Activated T-helper 2 cell treated with anti-CD3 and anti-CD28 coated beads, Interferon-gamma antibody, Interleukin-2, Interleukin-4, amounts not matched to agents 10 μg/mL and 5 μg/mL and 100 μg/mL, durations not matched to agents 14 hours and 24 hours and 36 hours (primary cell): ENCODE measurements at regions not wholly inside any gene's neighbourhood (a gene's known extent, or its start where the extent isn't known, plus 50 kb on each side); places are given as distances from the start of the nearest gene placed in this dataset.

Experiments used
- DNase-seq: peaks from one replicate; pipeline ENCODE4 v3.0.0; 2021; ENCODE audit warnings: low spot score
- H3K27ac Mint-ChIP-seq: one replicate; pipeline ENCODE4 v1.8.0; 2021; ENCODE audit warnings: mixed read lengths
- H3K27me3 Mint-ChIP-seq: one replicate; pipeline ENCODE4 v1.8.0; 2021; ENCODE audit warnings: low read depth, mixed read lengths
- H3K36me3 Mint-ChIP-seq: one replicate; pipeline ENCODE4 v1.8.0; 2021; ENCODE audit warnings: low read depth, mixed read lengths
- H3K4me1 Mint-ChIP-seq: one replicate; pipeline ENCODE4 v1.8.0; 2021; ENCODE audit warnings: low read depth, mixed read lengths
- H3K4me3 Mint-ChIP-seq: one replicate; pipeline ENCODE4 v1.8.0; 2021; ENCODE audit warnings: low read depth, mild to moderate bottlenecking, moderate library complexity, mixed read lengths
- H3K9me3 Mint-ChIP-seq: one replicate; pipeline ENCODE4 v1.8.0; 2021; ENCODE audit warnings: mixed read lengths
- intact Hi-C: fragments of 100-400 bp; cut with micrococcal nuclease; formaldehyde crosslinking; loops from one replicate; pipeline ENCODE4 v1.15.1; 2023

GRCh38 chr16:17526956-17527937 is 56.5 kb upstream of the XYLT1 start:
- no peak overlapping the region for H3K4me3 Mint-ChIP-seq
- H3K27me3 Mint-ChIP-seq: peaks cover 4% of the 10 kb centered on the region
- H3K4me1 Mint-ChIP-seq: peaks cover 16% of the 10 kb centered on the region
- H3K9me3 Mint-ChIP-seq: no peaks in the 10 kb centered on the region
- intact Hi-C loops: no loop called here
- H3K27ac Mint-ChIP-seq: no peak overlapping the region
- no peak for DNase-seq
- no peaks in the 10 kb centered on the region for H3K36me3 Mint-ChIP-seq

- intact Hi-C loops: no loop called here
These were observed 53.9 kb upstream of the XYLT1 start for GRCh38 chr16:17524656-17525055.

GRCh38 chr16:17520561-17520960 is 49.8 kb upstream of the XYLT1 start:
- no peak for DNase-seq
- Mint-ChIP-seq H3K9me3 (no peaks in the 10 kb centered on the region), H3K27me3 (peaks cover 35% of the 10 kb centered on the region), H3K27ac (no peak overlapping the region), H3K4me3 (no peak overlapping the region), H3K36me3 (no peaks in the 10 kb centered on the region), H3K4me1 (no peaks in the 10 kb centered on the region)
- intact Hi-C loops: no loop called here

More at GRCh38 chr16:17524656-17525055, 53.9 kb upstream of the XYLT1 start:
- no peaks in the 10 kb centered on the region for H3K36me3 Mint-ChIP-seq
- H3K9me3 Mint-ChIP-seq: no peaks in the 10 kb centered on the region
- peaks cover 23% of the 10 kb centered on the region for H3K27me3 Mint-ChIP-seq
- peaks cover 7% of the 10 kb centered on the region for H3K4me1 Mint-ChIP-seq
- H3K27ac Mint-ChIP-seq: no peak overlapping the region
- no peak for DNase-seq
- H3K4me3 Mint-ChIP-seq: no peak overlapping the region
